Peyer's patch (tissue), 4 donors: ENCODE measurements at regions not wholly inside any gene's neighbourhood (a gene's known extent, or its start where the extent isn't known, plus 50 kb on each side); places are given as distances from the start of the nearest gene placed in this dataset.

Experiments used
- CTCF ChIP-seq, 6 experiments: fragments of 450-650 bp in 4 of 6; fragments of 200-600 bp in 2 of 6; sonication (generic) in 1 of 6; IDR thresholded peaks; one replicate each; pipeline ENCODE4 v1.5.1; 2017 to 2019; ENCODE audit warnings: antibody characterized with exemption in 6 of 6, mild to moderate bottlenecking in 3 of 6, moderate library complexity in 1 of 6
- POLR2A ChIP-seq, 2 donors: fragments of 450-650 bp; IDR thresholded peaks; one replicate each; pipeline ENCODE4 v1.5.1; 2017; ENCODE audit warnings: antibody characterized with exemption in 2 of 2, mild to moderate bottlenecking in 2 of 2, moderate library complexity in 2 of 2

GRCh38 chr2:226427538-226428307 is 371.9 kb downstream of the IRS1 start:
- TF ChIP-seq POLR2A (IDR thresholded peaks at IDR 0.05) (no peak), CTCF (IDR thresholded peaks at IDR 0.05) (no peak)
